ENCODE measurements at regions not wholly inside any gene's neighbourhood (a gene's known extent, or its start where the extent isn't known, plus 50 kb on each side); places are given as distances from the start of the nearest gene placed in this dataset.
"Not testable (repeated sequence)": the region's sequence is repeated elsewhere in the genome, so short reads cannot be mapped to it uniquely, and the experiment has no call there.

DNA sequence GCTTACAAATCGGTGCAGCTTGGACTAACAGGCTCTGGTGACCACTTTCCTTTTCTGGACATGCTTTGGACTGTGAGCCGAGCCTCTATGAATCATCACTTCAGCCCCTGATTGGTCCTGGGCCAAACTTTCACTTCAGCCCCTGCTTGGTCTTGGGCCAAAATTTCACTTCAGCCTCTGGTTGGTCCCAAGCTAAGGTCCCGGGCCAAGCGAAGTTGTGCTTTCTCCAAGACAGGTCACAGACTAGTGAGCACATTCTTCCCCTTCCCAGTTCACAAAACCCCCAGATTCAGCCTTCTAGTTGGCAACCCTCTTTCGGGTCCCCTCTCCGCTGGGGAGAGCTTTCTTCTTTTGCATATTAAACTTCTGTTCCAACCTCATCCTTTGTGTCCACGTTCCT, 171.0 kb upstream of the ZNG1E start:
- TF ChIP-seq, protein P1, sequence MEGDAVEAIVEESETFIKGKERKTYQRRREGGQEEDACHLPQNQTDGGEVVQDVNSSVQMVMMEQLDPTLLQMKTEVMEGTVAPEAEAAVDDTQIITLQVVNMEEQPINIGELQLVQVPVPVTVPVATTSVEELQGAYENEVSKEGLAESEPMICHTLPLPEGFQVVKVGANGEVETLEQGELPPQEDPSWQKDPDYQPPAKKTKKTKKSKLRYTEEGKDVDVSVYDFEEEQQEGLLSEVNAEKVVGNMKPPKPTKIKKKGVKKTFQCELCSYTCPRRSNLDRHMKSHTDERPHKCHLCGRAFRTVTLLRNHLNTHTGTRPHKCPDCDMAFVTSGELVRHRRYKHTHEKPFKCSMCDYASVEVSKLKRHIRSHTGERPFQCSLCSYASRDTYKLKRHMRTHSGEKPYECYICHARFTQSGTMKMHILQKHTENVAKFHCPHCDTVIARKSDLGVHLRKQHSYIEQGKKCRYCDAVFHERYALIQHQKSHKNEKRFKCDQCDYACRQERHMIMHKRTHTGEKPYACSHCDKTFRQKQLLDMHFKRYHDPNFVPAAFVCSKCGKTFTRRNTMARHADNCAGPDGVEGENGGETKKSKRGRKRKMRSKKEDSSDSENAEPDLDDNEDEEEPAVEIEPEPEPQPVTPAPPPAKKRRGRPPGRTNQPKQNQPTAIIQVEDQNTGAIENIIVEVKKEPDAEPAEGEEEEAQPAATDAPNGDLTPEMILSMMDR (conservative IDR thresholded peaks at IDR 0.05; ENCODE audit: low read length) = not testable (repeated sequence)
- not testable (repeated sequence) for TF ChIP-seq EZH2phosphoT487 (IDR thresholded peaks at IDR 0.05; ENCODE audit: borderline replicate concordance, low read depth, low read length)

All from OCI-LY7 (cell line).